Pancreas (tissue), 10 donors: ENCODE measurements at regions not wholly inside any gene's neighbourhood (a gene's known extent, or its start where the extent isn't known, plus 50 kb on each side); places are given as distances from the start of the nearest gene placed in this dataset.

Experiments
- ATAC-seq, 4 donors: fragments of 200-7000 bp; cut with Tn5 transposase; one replicate each; pipeline versions ENCODE4 v1.8.0 to v1.9.1; 2020; ENCODE audit warnings: mild to moderate bottlenecking in 4 of 4, moderate library complexity in 4 of 4
- DNase-seq, 6 donors: peaks; one replicate each; pipeline ENCODE4 v3.0.0-alpha.2; 2020
- FAIRE-seq: peaks from 2 replicates; lab custom pipeline; 2012; peaks lifted over from hg19 to GRCh38; lab: Jason Lieb, UNC
- H3K27ac ChIP-seq, 4 donors: fragments of 200-600 bp; sonication (generic); 1 replicate in 3 of 4; 2 replicates in 1 of 4; pipeline versions ENCODE4 v1.5.0 to v1.8.0; 2020
- H3K27me3 ChIP-seq, 4 donors: fragments of 200-600 bp; one replicate each; pipeline ENCODE4 v1.8.0; 2021
- H3K36me3 ChIP-seq, 3 donors: fragments of 200-600 bp; sonication (generic) in 1 of 3; one replicate each; pipeline versions ENCODE4 v1.5.0 to v1.8.0; 2020 to 2021
- H3K4me1 ChIP-seq, 3 donors: fragments of 200-600 bp; one replicate each; pipeline ENCODE4 v1.8.0; 2021
- H3K4me3 ChIP-seq, 4 donors: fragments of 200-600 bp; sonication (generic) in 2 of 4; one replicate each; pipeline versions ENCODE4 v1.5.0 to v1.8.0; 2020 to 2021
- H3K9me3 ChIP-seq, 4 donors: fragments of 200-600 bp; one replicate each; pipeline ENCODE4 v1.8.0; 2021
- WGBS, 2 donors: extraction: QIAGEN DNeasy Blood & Tissue Kit; methylation state at CpG; one replicate each; pipeline ENCODE4 v1.1.7; 2013; 5-methylcytosine and 5-hydroxymethylcytosine counted together
- intact Hi-C, 3 donors: fragments of 100-400 bp; cut with DNase I; formaldehyde crosslinking; loops; one replicate each; pipeline versions ENCODE4 v1.11.1 to v1.14.2; 2022
- TF ChIP-seq, protein P1 (sequence below), 4 donors: fragments of 200-600 bp; sonication (generic) in 3 of 4; IDR thresholded peaks; one replicate each; pipeline versions ENCODE4 v1.5.0 to v1.8.0; 2021; ENCODE audit warnings: antibody characterized with exemption in 4 of 4
- donor health status: healthy with polysubstance abuse.
- donor health status: DM: no; HTN: no; CAD: no; lungs with moderate emphysema.
- donor health status: DM: no; HTN: no; CAD: no.
- donor health status: control.
- donor health status: control.
- donor health status: Bipolar disorder and iron deficiency.
- donor health status: DM: yes; HTN: yes; CAD: no.
- donor health status: DM: no; HTN: no; CAD: no.
- donor health status: DM: no; HTN: no; CAD: no.
- donor health status: DM: yes; HTN: yes; CAD: no.

DNA sequence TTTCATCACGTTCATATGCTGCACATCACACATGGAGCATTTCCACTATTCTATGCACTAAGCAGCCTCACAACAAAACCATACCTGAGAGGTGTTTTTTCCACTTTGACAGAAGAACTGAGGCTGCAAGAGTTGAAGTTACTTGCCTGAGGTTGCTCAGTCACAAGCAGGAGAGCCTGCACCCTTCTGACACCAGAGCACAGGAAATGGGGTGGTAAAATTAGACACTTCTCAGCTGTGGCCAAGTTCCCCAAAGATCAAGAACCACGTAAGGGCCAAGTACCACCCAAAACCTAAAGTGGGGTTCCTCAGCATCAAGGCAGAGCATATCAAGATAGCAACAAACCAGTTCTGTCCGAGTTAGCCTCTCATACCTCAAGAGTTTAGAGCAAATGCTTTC lies 185.8 kb downstream of the CAPZA3 start:
- FAIRE-seq: no peak
- Histone ChIP-seq H3K9me3 (no peaks in the 10 kb centered on the region), H3K27me3 (no peaks in the 10 kb centered on the region), H3K36me3 (no peaks in the 10 kb centered on the region), H3K4me3 (no peak overlapping the region), H3K27ac (no peak overlapping the region), H3K4me1 (no peaks in the 10 kb centered on the region)
- ATAC-seq: no peak
- intact Hi-C loops: no loop called here
- WGBS, 2 donors: 54 to 62% methylated on average over 3 of the region's 3 CpGs
- TF ChIP-seq, protein P1, sequence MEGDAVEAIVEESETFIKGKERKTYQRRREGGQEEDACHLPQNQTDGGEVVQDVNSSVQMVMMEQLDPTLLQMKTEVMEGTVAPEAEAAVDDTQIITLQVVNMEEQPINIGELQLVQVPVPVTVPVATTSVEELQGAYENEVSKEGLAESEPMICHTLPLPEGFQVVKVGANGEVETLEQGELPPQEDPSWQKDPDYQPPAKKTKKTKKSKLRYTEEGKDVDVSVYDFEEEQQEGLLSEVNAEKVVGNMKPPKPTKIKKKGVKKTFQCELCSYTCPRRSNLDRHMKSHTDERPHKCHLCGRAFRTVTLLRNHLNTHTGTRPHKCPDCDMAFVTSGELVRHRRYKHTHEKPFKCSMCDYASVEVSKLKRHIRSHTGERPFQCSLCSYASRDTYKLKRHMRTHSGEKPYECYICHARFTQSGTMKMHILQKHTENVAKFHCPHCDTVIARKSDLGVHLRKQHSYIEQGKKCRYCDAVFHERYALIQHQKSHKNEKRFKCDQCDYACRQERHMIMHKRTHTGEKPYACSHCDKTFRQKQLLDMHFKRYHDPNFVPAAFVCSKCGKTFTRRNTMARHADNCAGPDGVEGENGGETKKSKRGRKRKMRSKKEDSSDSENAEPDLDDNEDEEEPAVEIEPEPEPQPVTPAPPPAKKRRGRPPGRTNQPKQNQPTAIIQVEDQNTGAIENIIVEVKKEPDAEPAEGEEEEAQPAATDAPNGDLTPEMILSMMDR (IDR thresholded peaks at IDR 0.05): no peak
- no peak for DNase-seq

- intact Hi-C loops: no loop called here
- DNase-seq: no peak
- H3K9me3 ChIP-seq: no peaks in the 10 kb centered on the region
- no peak for ATAC-seq
- H3K27me3 ChIP-seq: no peaks in the 10 kb centered on the region
- H3K27ac ChIP-seq: no peak overlapping the region
- FAIRE-seq: no peak
- TF ChIP-seq, protein P1 (IDR thresholded peaks at IDR 0.05): no peak
- 77 to 87% methylated on average over 7 of the region's 7 CpGs for WGBS, 2 donors
- H3K36me3 ChIP-seq: no peaks in the 10 kb centered on the region
- no peak overlapping the region for H3K4me3 ChIP-seq
- no peaks in the 10 kb centered on the region for H3K4me1 ChIP-seq
Observed at GRCh38 chr12:18926188-18926587, 188.3 kb downstream of the CAPZA3 start.

DNA sequence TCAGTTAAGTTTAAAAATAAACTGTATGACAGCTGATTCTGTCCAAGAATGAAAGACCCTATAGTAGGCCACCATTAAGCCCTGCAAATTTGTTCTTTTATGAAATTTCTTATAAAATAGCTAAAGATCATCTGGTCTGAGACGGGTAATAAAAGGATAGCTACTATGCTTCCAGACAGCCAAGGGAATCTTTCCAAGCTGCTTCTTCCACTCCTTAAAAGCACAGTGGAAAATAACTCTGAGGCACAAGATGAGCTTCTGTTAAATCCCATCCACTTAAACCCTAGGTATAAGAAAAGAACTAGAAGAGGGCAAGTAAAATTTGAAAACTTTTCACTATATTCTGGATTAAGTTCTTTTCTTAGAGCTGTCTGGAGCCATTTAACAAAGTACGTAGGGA lies 194.3 kb downstream of the CAPZA3 start:
- no peaks in the 10 kb centered on the region for H3K4me1 ChIP-seq
- no peak overlapping the region for H3K27ac ChIP-seq
- no peaks in the 10 kb centered on the region for H3K27me3 ChIP-seq
- H3K9me3 ChIP-seq: no peaks in the 10 kb centered on the region
- DNase-seq (no peak), FAIRE-seq (no peak), ATAC-seq (no peak)
- no peak overlapping the region for H3K4me3 ChIP-seq
- H3K36me3 ChIP-seq: no peaks in the 10 kb centered on the region
- intact Hi-C loops: no loop called here
- TF ChIP-seq, protein P1 (IDR thresholded peaks at IDR 0.05): no peak
- 62 to 82% methylated on average over 2 of the region's 2 CpGs for WGBS, 2 donors

DNA sequence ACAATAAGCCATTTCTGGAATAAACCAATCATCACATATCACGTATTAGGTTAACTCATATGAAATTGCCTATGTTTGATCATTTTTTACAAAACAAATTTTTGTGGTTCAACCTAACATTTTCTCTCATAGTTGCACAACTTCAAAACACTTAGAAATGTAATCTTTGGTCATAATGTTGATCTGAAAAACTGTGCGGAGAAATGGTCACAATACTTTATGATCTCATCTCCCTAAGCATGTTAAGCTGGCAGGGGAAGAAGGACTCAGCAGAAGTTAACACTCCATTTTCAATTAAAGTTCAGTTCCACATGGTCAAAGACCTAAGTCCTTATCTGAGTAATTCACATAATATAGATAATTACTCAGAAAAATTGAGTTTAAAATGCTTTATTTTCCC lies 194.8 kb downstream of the CAPZA3 start:
- no peaks in the 10 kb centered on the region for H3K36me3 ChIP-seq
- WGBS, 2 donors: 40 to 67% methylated on average over 2 of the region's 2 CpGs
- no peak for ATAC-seq
- intact Hi-C loops: no loop called here
- TF ChIP-seq, protein P1 (IDR thresholded peaks at IDR 0.05): no peak
- H3K27me3 ChIP-seq: no peaks in the 10 kb centered on the region
- no peak for DNase-seq
- no peak for FAIRE-seq
- no peaks in the 10 kb centered on the region for H3K4me1 ChIP-seq
- no peak overlapping the region for H3K27ac ChIP-seq
- no peaks in the 10 kb centered on the region for H3K9me3 ChIP-seq
- H3K4me3 ChIP-seq: no peak overlapping the region

DNA sequence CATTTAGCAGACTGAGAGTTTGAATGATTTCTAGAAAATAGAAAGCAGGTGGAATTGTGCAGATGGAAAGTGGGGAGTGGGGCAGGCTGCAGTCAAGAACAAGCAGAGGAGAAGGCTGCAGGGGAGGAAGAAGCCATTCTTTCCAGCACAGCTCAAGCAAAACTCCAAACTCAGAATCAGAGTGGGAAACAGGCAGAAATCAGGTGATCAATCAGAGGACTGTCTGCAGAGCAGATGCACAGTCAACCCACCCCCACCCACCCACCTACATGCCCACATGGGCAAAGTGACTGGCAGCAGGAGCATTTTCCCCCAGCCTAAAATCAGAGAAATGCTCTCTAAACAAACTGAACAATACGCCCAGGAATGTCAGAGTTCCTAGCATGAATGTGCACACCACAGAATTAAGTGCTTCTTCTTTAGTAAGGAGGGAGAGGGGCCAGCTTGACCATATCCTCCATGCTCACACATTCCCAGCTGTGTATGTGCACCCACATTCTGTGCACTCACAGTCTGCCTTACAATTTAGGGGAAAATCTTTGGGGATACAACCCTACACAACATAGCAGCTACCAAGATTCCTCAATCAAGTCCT lies 194.1 kb upstream of the PLEKHA5 start:
- 70 to 75% methylated on average over 1 of the region's 1 CpG for WGBS, 2 donors
- H3K27me3 ChIP-seq: no peaks in the 10 kb centered on the region
- TF ChIP-seq, protein P1 (IDR thresholded peaks at IDR 0.05): no peak
- H3K36me3 ChIP-seq: no peaks in the 10 kb centered on the region
- H3K4me3 ChIP-seq: no peak overlapping the region
- DNase-seq: no peak
- FAIRE-seq: no peak
- intact Hi-C loops: no loop called here
- no peak overlapping the region for H3K27ac ChIP-seq
- H3K4me1 ChIP-seq: no peaks in the 10 kb centered on the region
- no peak for ATAC-seq
- no peaks in the 10 kb centered on the region for H3K9me3 ChIP-seq
